ENCODE measurements at regions not wholly inside any gene's neighbourhood (a gene's known extent, or its start where the extent isn't known, plus 50 kb on each side); places are given as distances from the start of the nearest gene placed in this dataset.
"Not testable (repeated sequence)": the region's sequence is repeated elsewhere in the genome, so short reads cannot be mapped to it uniquely, and the experiment has no call there.

GRCh38 chr9:102888747-102889146, 106.4 kb upstream of the CYLC2 start:
- TF ChIP-seq CTCF, POLR2A (IDR thresholded peaks at IDR 0.05): not testable (repeated sequence)
